NCI-H1105 treated with DMSO at 0.1 percent for 48 hours (cell line): ENCODE measurements at regions not wholly inside any gene's neighbourhood (a gene's known extent, or its start where the extent isn't known, plus 50 kb on each side); places are given as distances from the start of the nearest gene placed in this dataset.

Source experiments
- DNase-seq: peaks from one replicate; lab custom pipeline; 2025; lab: John Stamatoyannopoulos, UW

DNA sequence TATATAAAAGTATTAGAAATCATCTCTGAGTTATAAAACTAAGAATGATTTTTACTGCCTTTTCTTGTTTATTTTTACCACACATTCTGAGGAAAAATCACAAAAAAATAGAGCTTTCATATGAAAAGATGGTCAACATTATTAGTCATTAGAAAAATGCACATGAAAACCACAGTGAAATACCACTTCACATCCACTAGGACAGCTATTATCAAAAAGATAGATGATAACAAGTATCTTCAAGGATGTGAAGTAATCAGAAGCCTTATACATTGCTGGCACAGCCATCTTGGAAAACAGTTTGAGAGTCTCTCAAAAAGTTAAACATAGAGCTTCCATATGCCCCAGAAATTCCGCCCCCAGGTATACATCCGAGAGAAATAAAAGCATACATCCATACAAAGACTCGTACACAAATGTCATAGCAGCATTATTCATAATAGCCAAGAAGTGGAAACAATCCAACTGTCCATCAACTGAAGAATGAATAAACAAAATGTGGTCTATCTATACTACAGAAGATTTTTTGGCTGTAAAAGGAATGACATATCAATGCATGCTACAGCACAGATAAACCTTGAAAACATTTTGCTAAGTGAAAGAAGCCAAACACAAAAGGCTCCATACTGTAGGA, 523.9 kb downstream of the FUT8 start:
- no peak for DNase-seq

DNA sequence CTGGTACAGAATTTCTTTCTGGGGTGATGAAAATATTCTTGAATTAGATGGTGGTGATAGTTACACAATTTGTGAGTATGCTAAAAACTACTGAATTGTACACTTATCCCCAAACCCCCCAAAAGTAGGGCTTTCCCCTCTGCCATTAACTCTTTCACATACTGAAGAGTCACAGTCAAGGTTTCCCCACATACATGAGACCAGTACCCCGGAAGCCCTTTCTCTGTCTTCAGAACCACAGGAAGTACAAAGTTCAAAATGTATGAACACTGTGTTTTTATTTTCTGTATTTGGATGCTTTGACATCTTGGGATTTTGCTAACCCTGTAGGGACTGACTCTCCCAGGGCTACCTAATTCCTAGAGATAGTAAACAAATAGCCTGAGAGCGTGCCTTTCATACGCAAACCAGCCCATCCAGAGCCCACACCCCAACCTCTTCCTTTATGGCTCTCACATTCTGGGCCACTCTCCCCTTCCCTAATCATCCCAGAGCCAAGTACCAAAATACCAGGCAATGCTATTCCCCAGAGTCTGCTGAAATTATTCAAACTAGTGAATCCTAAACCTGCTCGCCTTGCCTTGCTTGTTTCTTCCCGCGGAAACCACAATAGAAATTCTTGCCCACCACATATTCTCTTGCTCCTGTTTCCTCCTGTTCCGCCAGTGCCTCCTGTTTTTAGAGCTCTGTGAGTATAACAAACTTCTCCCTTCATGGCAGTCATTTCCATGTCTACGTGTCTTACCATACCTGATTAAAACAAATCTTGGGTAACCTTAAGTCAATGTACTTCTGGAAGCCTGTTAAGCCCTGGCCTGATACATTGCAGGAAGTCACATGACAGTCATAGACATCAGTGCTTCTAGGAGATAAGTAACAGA, 524.8 kb downstream of the FUT8 start:
- DNase-seq, result no peak

- no peak for DNase-seq
Observed at GRCh38 chr14:65937960-65938316, 525.4 kb downstream of the FUT8 start.

- no peak for DNase-seq
Observed at GRCh38 chr14:65938738-65939137, 526.2 kb downstream of the FUT8 start.

DNA sequence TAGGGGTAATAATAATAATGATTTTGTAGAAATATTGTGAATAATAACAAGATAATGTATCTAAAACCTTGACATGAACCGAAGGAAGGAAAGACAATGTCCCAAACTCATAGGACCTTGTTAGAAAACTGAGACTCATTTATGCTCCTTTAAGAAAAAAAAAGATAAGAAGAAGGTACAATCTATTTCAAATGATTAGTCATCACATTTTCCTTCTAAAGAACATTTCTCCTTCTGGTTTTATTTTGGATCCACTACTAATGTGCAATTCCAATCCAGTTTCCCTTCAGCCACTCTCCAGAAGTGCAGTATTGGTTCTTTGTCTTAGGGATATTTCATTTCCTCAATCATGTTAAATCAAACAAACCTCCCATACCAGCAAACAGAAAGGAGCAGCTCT, 526.7 kb downstream of the FUT8 start:
- no peak for DNase-seq

DNA sequence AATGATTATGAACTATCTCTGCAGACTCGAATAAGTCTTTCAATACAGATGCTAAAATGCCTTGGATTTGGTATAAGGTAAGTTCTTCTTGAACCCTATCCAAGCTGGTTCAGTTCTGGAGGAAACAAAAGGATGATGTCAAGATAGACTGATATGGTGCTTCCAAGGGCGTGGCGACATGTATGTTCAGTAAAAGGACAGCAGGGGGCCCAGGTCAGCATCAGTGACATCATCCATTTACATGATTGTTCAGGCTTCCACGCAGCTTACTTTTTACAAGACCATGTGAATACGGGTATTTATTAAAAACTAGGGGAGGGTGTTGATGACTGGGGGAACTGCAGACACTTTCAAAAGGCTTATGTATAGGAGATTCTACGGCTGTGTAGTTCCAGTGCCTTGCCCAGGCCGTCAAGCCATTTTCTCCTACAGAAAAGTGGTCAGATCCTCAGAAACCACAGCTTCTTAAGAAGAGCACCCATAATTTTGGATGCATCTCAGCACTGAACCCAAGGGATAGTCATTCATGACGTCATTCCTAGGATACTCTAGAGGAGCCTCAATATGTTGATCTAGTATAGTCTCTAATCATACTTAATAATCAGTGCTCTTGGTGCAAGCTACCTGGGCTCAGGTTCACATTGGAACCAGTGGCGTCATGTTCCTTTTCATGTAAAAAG, 527.7 kb downstream of the FUT8 start:
- DNase-seq, result peak; percentile 6

GRCh38 chr14:65941091-65941490, 528.6 kb downstream of the FUT8 start:
- peak; percentile 41 for DNase-seq

GRCh38 chr14:65943150-65943549, 530.6 kb downstream of the FUT8 start:
- no peak for DNase-seq

GRCh38 chr14:65943916-65944410, 531.4 kb downstream of the FUT8 start:
- DNase-seq, result no peak

GRCh38 chr14:65945327-65945726, 532.8 kb downstream of the FUT8 start:
- no peak for DNase-seq

- DNase-seq, result no peak
Observed at GRCh38 chr14:65946494-65946893, 534.0 kb downstream of the FUT8 start.

DNA sequence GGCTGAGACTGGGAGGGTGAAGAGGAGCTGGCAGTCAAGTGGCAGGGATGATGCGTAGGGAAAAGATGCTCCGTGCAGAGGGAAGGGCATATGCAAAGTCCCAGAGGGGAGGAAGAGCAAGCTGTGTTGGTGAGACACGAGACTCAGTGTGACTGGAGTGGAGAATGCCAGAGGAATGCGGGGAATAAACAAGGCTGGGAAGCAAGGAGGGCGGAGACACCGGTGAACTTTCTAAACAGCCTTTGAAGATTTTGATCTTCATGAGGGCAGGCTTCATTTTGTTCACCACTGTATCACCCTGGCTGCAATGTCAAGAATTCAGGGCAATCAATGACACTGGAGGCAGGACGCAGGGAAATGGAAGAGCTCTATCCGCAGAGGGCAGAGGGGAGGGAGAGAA, 535.8 kb downstream of the FUT8 start:
- no peak for DNase-seq

- DNase-seq, result peak; percentile 58
Observed at GRCh38 chr14:65949711-65950516, 536.3 kb upstream of the CCDC196 start.

- no peak for DNase-seq
Observed at GRCh38 chr14:65954942-65955341, 531.2 kb upstream of the CCDC196 start.

- no peak for DNase-seq
Observed at GRCh38 chr14:65957631-65958205, 528.5 kb upstream of the CCDC196 start.

- DNase-seq, result peak; percentile 65
Observed at GRCh38 chr14:65958664-65959562, 527.3 kb upstream of the CCDC196 start.

GRCh38 chr14:65959563-65960024, 526.6 kb upstream of the CCDC196 start:
- no peak for DNase-seq

GRCh38 chr14:65961004-65961403, 525.2 kb upstream of the CCDC196 start:
- DNase-seq, result peak; percentile 6

GRCh38 chr14:65962952-65963351, 523.2 kb upstream of the CCDC196 start:
- DNase-seq, result no peak

DNA sequence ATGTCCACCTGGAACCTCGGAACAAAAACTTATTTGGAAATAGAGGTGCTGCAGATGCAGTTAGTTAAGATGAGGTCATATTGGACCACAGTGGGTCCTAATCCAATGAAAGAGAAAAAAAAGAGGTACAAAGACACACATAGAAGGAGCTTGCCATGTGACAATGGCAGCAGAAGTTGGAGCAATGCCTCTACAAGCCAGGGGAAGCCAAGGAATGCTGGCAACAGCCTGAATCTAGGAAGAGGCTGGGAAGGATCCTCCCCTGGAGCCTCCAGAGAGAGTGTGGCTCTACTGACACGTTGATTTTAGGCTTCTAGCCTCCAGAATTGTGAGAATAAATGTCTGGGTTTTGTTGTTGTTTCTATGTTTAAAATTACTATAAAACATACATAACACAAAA, 521.8 kb upstream of the CCDC196 start:
- no peak for DNase-seq
